HuH-7 (cell line): ENCODE measurements at regions not wholly inside any gene's neighbourhood (a gene's known extent, or its start where the extent isn't known, plus 50 kb on each side); places are given as distances from the start of the nearest gene placed in this dataset.
"Not testable (repeated sequence)": the region's sequence is repeated elsewhere in the genome, so short reads cannot be mapped to it uniquely, and the experiment has no call there.

Source experiments
- DNase-seq: peaks from one replicate; pipeline ENCODE4 v3.0.0; 2011; ENCODE audit warnings: low spot score

GRCh38 chr18:64717026-64717425 is 568.1 kb upstream of the LINC00305 start:
- DNase-seq = no peak

- DNase-seq = no peak
Measured at GRCh38 chr18:64714086-64714485, 565.2 kb upstream of the LINC00305 start.

- DNase-seq = no peak
Measured at GRCh38 chr18:64713284-64713683, 564.4 kb upstream of the LINC00305 start.

- no peak for DNase-seq
Measured at GRCh38 chr18:64712035-64712434, 563.1 kb upstream of the LINC00305 start.

- DNase-seq = no peak
Measured at GRCh38 chr18:64710105-64710861, 561.4 kb upstream of the LINC00305 start.

- DNase-seq = no peak
Measured at GRCh38 chr18:64707052-64707451, 558.2 kb upstream of the LINC00305 start.

GRCh38 chr18:64699081-64699480 is 550.2 kb upstream of the LINC00305 start:
- no peak for DNase-seq

- DNase-seq = no peak
Measured at GRCh38 chr18:64695851-64696553, 547.1 kb upstream of the LINC00305 start.

GRCh38 chr18:64693766-64694165 is 544.9 kb upstream of the LINC00305 start:
- DNase-seq = no peak

GRCh38 chr18:64692826-64693225 is 543.9 kb upstream of the LINC00305 start:
- no peak for DNase-seq

GRCh38 chr18:64679121-64679520 is 530.2 kb upstream of the LINC00305 start:
- DNase-seq = no peak

GRCh38 chr18:64678048-64678447 is 529.2 kb upstream of the LINC00305 start:
- DNase-seq = no peak

- no peak for DNase-seq
Measured at GRCh38 chr18:64674694-64675093, 525.8 kb upstream of the LINC00305 start.

- DNase-seq = not testable (repeated sequence)
Measured at GRCh38 chr18:64671293-64671692, 522.4 kb upstream of the LINC00305 start.

- no peak for DNase-seq
Measured at GRCh38 chr18:64668461-64668962, 519.6 kb upstream of the LINC00305 start.

GRCh38 chr18:64663086-64663485 is 514.2 kb upstream of the LINC00305 start:
- DNase-seq = no peak

GRCh38 chr18:64659196-64659595 is 510.3 kb upstream of the LINC00305 start:
- no peak for DNase-seq

- DNase-seq = no peak
Measured at GRCh38 chr18:64653068-64653467, 504.2 kb upstream of the LINC00305 start.

GRCh38 chr18:64650068-64650467 is 501.2 kb upstream of the LINC00305 start:
- DNase-seq = no peak

- DNase-seq = no peak
Measured at GRCh38 chr18:64645753-64646152, 496.9 kb upstream of the LINC00305 start.

- no peak for DNase-seq
Measured at GRCh38 chr18:64639536-64639935, 490.6 kb upstream of the LINC00305 start.

GRCh38 chr18:64620971-64621560 is 472.2 kb upstream of the LINC00305 start:
- DNase-seq = no peak

GRCh38 chr18:64618390-64618789 is 469.5 kb upstream of the LINC00305 start:
- DNase-seq = no peak
